NCI-H187 treated with DMSO at 0.1 percent for 48 hours (cell line): ENCODE measurements at regions not wholly inside any gene's neighbourhood (a gene's known extent, or its start where the extent isn't known, plus 50 kb on each side); places are given as distances from the start of the nearest gene placed in this dataset.

Experiments
- DNase-seq: peaks from one replicate; lab custom pipeline; 2025; lab: John Stamatoyannopoulos, UW

DNA sequence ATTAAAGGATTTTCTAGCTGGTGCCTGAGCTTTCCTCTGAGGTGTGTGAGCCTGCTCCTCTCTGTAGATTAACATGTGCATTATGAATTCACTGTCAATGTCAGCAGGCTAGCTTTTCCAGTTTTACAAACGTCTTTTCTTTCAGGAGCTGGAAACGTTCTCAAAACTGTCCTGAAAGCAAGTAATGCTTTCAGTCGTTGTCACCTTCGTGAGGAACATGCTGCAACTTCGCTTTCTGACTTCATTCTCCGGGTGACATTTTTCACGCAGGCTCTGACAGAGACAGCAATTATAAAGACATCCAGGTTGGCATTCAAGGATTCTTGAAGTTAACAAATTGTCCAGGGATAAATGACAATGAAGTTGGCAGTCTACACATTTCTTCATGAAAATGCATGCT is 671.5 kb downstream of the DHX35 start:
- no peak for DNase-seq

DNA sequence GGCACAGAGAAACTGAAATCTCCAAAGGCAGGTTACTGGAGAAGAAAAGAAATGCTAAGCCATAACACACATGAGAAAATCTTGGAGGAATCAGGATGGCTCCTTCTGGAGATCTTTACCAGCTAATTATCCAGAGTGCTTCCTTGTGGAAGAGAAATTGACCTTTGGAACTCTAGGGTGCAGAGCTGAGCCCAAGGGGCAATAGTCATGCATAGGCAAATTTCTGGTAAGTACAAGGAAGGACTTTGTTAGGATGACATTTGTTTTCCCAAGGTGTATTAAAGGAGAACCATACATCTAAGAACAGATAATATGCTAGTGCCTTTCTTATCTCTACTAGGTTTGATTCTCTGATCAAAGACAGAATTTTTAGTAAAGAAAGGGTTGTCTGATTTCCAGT is 670.6 kb downstream of the DHX35 start:
- DNase-seq = no peak

DNA sequence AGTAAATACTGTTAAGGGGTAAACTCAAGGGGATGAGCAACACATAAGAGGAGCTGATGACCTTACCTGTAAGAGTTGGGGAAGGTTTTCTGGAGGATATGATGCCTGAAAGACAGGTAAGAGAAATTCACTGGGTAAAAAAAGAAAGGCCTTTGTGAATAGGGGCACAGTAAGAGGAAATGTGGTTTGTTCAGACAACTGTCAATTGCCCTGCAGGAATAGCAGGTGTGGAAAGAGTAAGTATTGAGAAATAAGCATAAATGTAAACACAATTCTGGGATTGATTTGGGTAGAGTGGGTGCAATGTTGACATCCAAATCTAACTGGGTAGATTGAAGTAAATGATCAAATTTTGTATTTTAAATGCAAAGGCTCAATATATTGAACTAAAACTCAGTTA is 670.0 kb downstream of the DHX35 start:
- DNase-seq = no peak

DNA sequence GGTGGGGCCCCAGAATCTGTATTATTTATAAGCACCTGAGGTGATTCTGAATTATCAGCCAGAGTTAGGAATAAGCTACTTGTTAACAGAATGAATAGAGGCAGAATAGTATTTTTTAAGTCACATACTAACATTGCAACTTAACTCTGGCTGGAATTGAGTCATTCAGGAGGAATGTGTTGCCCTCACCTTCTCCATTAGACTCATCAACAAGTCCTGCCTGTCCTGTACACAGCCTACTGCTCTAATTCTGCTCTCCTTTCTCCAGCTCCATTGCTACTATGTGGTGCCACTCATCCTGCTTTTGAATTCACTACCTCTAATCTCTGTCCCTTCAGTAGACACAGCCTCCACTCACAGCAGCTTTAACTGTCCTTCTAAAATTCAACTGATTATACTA is 669.4 kb downstream of the DHX35 start:
- no peak for DNase-seq

DNA sequence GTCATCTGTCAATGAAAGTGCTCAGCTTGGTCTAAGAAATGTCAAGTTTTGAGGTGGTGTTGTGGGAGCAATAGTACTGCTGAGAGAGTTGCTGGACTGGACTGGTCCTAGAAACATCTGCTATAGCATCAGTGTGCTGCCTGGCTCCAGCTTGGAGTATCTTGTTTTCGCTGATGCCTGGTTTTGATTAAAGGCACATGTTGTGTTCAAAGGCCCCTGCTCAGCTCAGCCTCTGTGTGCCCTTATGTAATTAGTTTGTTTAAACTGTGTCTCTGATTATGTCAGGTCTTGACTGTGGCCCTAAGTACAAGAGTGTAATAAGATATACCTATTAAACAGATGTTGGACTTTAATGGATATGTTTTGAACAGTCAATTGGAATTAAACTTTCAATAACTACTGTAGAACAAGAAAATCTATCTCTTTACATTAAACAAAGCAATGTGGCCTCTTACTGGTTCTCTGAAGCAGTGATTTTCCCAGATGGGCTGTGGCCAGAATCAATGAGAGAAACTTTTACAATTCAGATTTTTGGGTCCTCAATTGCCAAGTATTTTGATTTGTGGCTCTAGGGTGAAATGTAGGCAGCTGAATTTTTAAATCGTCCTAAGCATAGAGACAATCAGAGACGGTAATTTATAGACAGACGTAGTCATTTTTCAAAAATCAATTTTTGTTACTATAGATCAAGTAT is 668.2 kb downstream of the DHX35 start:
- DNase-seq = no peak

DNA sequence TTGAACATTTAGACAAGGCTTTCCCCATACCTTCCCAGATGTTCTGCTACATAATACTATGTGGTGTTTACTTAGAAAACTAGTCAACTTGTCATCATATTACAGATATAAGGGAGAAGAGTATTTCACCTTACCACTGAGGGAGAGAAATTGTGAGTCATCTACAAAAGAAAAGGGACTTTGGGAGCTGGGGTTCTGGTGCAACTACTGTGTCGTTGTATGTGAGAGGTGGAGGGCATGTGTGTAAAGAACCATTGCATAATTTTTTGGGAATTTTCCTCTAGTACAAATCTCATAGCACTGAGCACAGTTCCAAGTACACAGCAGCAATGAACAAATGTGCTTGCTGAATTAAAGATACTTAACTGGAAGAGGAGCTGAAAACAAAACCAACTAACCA is 665.6 kb downstream of the DHX35 start:
- DNase-seq = no peak

DNA sequence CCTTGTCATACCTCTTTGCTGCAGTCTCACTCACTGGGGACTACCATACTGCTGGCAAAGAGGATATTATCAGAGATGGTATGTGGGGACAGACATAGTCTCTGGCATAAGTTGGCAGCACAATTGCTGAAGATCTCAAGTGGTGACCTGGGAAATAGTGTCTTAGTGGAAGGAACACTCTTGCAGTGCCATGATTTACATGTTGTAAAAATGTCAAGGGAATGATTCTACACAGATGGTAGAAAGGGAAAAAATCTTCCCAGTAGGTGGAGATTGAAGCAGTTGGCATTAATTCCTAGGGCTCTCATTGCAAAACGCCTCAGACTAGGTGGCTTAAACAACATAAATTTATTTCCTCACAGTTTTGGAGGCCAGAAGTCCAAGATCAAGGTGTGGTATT is 662.2 kb downstream of the DHX35 start:
- DNase-seq = no peak

DNA sequence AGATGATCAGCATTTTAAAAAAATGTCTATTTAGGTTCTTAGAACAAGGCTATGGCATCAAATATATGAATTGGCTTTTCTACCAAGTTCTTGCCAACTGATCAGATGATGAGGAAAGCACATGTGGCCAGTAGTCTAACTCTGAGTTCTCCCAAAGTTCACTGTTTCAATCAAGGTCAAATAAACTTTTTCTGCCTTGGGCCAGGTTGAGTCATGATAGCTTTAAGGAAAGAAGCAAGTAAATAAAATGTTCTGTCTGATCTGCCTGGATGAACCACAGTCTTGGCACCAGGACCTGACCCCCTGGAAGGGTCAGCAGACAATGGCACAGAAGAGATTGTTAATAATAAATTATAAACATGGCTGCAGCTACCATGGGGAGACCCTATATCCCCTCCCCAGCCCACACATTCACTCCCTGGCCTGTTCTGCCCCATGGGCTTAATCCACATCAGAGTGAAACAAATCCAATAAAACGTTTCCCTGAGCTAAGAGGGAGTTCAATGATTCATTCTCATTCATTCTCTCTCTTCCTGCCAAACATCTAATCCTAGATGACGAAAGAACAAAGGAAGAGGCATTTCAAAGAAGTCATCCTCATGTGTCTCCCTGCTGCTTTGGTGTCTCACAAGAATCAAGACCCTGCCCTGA is 661.6 kb downstream of the DHX35 start:
- DNase-seq = no peak

DNA sequence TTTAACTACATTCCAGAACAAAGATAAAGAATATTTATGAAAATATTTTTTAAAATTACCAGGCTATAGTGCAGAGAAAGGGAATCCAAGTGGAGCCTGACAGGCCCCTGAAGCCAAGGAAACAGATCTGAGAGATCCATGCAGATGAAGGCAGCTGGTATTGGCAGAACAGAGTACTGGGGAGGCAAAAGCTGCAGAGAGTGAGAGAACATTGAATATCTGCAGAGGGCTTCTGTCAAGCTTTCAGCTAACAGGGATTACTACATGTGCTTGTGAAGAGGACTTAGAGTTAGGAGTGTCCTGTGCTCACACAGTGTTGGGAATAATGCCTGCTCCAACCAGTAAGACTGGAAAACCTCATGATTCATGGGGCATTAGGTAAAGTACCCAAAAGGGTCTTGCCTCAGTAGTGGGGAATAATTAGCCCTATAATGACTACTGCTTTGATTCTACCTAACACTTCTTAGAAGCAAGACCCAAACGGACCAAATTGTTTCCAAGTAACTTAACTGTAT is 657.2 kb downstream of the DHX35 start:
- DNase-seq = no peak

DNA sequence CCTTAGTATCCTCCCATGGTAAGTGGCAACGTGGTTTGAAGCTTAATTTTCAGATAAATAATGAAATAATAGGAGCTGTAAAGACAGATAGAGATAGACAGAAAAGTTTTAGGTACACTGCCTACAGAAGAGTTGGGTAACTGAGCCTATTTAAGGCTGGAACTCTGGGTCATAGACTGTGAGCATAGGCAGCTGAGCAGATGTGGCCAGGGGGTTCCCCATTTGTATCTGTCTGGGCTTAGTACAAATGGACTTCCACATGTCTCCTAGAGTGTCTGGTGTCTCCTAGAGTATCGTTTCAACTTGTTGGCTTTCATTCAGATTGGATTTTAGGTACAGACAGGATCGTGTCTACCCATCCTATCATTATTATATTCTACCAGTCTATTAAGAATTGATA is 649.8 kb downstream of the DHX35 start:
- DNase-seq = no peak

DNA sequence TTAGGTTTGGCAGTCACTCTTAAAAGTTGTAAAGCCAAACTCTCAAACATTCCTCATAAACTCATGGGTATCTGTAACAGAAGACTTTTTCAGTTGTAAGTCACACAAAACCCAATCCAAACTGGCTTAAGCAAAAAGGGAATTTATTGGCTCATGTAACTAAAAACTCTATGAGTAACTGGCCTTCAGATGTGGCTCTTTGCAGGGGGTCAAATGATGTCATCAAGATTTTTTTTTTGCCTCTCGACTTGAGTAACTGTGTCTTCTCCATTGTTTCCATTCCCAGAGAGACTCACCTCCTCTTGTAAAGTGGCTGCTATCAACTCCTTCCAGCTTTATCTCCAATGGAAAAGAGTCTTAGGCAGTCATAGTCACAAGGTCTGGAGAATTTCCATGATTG is 645.0 kb downstream of the DHX35 start:
- no peak for DNase-seq

DNA sequence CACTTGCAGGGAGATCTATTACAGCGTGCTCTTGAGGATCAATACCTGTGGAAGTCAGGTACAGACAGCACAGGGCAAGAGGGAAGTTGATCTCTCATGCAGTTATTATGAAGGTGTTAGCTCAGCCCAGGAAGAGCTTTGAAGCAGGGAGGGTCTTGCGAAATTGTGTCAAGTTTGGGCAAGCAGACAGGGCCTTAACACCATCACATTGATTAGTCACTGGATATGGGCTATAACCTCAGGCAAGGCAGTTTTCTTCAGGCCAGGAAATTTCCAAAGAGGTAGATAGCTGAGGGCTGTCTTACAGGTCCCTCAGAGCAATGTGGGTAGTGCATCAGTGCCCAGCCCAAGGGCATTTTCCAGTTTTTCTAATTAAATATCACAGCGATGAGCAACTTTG is 643.8 kb downstream of the DHX35 start:
- DNase-seq = no peak

DNA sequence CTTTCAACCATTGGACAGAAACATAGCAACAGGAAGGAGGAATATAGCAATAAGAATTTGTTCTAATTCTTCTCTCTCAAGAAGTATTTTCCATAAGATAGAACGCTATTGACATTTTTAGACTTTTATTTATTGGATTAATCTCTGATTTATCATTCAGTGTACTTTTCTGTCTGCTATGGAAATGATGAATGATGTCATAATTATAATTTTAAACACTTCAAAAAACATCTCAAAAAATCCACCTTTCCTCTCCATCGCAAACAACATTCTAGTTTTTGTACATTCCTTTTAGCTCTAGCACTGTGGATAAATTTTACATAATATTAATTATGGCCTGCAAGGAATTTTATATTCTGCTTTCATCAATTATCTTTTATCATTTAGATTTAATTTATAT is 643.2 kb downstream of the DHX35 start:
- DNase-seq = no peak

DNA sequence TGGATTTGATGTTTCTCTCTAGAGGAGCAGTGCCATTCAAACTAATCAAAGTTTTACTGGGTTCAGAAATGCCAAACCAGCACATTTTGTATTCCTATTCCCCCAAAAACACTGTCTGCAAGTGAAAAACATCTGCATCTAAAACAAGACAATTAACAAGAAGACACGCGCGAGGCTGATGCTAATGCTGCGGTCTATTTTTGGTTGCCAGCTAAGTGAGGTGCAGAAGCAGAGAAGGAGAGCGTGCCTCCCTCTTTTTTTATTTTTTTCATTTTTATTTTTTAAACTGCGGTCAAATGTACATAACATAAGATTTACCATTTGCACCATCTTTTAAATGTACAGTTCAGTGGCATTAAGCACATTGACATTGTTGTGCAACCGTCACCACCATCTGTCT is 641.1 kb downstream of the DHX35 start:
- no peak for DNase-seq

DNA sequence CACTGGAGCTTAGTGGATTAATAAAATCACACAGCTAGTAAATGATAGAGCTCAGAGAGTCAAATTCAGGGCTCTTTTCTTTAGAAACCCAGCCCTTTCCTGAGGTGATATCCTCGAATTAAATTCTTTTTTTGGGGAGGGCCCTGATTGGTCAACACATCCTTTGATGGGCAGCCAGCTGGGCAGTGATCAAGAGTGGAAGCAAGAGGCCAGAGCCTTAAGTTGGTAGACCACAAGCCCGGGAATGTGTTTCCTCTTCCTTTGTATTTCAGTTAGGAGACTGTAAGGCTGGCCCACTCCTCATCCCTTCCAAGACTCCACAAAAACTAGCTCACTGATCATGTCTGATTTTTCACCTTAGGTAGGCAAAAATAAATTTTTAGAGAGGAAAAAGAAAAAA is 640.5 kb downstream of the DHX35 start:
- no peak for DNase-seq

DNA sequence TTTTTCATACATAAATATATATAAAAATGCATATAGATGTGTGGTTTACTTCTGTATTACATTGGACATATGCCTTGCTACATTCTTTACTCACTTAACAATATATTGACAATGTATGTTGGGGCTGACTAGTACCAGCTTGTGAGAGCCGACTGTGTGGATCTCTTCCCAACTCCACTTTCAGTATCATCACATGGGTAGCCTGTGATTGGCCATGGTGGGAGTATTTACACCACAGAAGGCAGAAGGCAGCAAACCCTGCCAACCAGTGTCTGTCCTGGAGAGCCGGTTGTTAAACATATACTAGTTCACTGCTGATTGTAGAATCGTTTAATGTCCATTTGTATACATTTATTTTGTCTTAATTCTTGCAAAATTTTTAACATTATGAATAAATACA is 638.7 kb downstream of the DHX35 start:
- DNase-seq = no peak

DNA sequence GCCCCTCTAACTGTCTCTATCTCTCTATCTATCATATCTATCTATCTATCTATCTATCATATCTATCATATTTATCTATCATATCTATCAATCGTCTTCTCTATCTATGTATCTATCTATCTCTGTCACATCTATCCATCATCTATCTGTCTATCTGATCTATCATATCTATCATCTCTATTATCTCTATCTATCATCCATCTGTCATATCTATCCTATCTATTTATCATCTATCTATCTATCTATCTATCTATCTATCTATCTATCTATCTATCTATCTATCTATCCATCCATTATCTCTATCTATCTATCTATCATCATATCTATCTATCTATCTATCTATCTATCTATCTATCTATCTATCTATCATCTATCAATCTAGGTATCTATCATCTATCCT is 638.0 kb downstream of the DHX35 start:
- no peak for DNase-seq

DNA sequence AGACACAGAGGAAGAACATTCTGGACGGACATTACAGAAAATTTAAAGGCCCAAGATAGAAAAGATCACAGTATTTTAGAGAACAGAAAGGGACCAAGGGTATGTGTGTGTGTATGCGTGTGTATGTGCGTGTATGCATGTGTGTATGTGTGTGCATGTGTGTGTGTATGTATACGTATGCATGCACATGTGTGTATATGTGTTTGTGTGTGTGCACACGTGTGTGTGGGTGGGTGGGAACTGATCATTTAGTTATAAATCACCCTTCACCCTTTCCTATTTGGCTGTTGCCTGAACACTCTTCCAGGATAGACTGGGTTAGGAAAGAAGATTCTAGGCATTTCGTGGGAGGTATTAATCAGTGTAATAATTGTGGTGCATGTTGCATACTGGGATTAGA is 634.4 kb downstream of the DHX35 start:
- DNase-seq = no peak

DNA sequence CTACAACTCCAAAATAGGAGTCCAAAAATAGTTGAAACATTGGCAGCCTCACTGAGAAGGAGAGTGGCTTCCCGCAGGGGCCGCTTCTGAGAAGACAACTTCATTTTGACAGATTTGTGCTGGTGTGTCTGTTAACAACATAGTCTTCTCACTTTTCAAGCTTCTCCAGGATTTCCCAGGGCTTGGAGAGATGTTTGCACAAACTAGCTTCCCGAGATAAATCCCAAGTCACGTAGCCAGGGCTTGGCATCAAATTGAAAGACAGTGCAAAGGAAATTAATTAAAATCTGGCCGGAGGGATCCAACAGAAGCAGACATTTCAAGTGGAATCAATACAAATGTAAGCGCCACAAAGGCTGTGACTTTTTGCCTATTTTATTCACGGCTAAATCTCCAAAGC is 630.2 kb downstream of the DHX35 start:
- no peak for DNase-seq

DNA sequence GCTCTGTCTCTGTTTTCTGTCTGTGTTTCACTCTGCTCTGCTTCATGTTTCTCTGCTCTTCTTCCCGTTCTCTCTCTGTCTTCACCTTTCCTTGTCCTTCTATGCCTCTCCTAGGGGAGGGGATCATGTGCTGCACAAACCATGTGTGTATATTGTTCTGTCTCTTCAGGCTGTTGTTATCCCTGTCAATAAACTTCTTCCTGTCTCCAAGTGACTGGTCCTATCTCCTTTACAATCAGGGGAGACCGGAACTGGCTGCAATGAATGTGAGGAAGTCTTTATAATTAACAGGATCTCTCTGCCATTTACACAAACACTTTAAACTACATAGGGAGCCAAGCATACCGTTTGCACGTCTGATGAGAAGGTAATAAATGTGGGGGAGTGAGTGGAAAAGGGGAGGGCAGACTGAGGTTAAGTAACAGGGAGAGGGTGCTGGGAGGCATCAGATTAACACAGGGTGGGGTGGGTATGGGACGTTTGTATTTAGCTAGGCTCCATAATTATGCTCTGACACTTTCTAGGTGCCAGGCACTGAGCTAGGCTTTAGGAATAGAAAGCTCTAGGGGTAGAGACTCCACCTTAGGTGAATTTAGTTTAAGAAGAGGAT is 626.1 kb downstream of the DHX35 start:
- no peak for DNase-seq

DNA sequence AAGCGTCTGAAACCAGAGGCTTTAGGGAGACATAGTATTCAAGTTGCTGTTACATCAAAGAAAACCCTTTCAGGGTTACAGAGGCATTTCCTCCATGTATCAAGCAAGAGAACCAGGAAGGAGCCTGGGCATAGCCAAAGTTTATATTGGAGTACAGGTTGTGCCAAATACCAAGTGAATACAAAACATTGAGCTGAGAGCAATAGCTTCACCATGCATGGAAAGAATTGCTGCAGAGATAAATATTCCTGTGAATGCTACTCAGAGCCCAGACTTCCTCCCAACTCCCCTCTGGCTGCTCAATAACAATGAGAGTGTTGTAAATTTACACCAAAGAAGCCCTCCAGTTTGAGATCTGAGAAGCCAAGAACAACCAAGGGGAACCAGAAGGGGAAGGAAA is 618.9 kb downstream of the DHX35 start:
- DNase-seq = no peak

DNA sequence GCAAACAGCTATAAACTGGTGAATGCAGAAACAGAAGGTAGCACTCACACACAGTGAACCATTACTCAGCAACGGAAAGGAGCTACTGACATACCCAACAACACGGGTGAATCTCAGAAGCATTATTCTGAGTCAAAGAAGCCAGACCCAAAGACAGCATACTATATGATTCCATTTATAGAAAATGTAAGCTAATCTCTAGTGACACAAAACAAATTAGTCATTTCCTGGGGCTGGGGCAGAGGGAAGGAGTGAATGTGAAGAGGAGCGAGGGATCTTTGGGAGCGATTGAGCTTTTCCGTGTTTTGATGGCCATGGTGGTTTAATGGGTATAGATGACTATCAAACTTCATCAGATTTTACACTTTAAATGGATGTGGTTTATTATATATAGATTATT is 614.6 kb downstream of the DHX35 start:
- no peak for DNase-seq

DNA sequence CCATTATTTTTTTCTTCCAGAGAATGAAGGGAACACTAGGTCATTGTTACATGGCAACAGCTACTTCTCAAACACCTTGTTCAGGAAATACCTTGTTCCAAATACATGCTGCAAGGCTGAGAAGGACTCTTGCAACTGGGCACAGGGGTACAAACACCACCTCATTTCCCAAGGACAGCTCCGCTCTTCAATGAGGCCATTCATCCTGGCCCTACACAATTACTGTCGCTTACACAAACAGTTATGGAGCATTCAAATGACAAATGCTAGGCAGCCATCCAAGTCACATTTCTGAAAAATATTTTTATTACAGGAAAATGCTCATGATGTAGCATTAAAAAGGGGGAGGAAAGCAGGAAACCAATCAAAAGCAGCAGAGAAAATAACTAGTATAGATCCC is 611.9 kb downstream of the DHX35 start:
- DNase-seq = no peak

DNA sequence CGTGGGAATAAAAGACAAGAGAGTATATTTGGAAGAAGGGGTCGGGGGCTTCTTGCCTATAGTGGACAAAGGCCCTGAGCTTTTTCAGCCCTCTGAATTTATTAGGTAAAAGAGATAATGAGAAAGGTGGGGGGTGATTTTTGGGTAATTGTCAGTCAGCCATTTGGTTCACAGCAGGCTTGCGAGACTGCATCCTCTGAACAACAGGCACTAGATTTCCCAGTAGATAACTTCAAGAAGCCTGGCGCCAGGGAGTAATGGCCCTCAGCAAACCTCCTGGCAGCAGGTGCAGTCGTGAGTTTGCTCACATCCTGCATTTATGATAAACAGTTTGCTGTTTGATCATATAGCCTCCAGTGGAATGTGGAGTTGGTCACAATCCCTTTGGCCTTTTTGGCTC is 609.0 kb downstream of the DHX35 start:
- no peak for DNase-seq
